ENCODE measurements at regions not wholly inside any gene's neighbourhood (a gene's known extent, or its start where the extent isn't known, plus 50 kb on each side); places are given as distances from the start of the nearest gene placed in this dataset.
"Not testable (repeated sequence)": the region's sequence is repeated elsewhere in the genome, so short reads cannot be mapped to it uniquely, and the experiment has no call there.

DNA sequence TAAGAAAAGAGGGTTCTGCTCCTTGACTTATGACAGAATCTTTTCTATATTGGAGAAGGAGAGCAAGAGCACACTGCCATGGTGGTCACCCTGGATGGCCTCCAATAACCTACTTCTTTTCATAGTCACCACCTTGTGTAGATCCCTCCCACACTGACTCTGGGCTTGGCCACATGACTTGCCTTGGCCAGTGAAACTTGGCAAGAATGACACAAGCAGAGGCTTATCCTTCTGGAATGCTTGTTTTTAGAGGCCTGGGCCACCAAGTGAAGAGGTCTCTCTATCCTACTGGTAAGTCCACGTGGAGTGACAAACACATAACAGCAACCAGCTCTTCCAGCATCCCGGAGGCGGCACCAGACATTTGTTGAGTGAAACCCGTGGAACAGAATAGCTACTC lies 349.4 kb upstream of the JARID2 start:
- no peak for ATAC-seq
- H3K36me3 Mint-ChIP-seq, result peaks cover 39% of the 10 kb centered on the region
- H3K4me1 Mint-ChIP-seq, result peaks cover 16% of the 10 kb centered on the region
- H3K4me3 Mint-ChIP-seq, result no peak overlapping the region
- peaks cover 3% of the 10 kb centered on the region; the same call in 1 of the 2 replicates for H3K27me3 Mint-ChIP-seq (ENCODE audit: low read depth)
- no peak for DNase-seq (ENCODE audit: low spot score)
- no peak overlapping the region for H3K27ac Mint-ChIP-seq
- ChIA-PET CTCF (no interaction called here), POLR2A (no interaction called here)
- TF ChIP-seq HMGXB4 (CRISPR knock-in tag; IDR thresholded peaks at IDR 0.05) (no peak), NFYB (CRISPR knock-in tag; conservative IDR thresholded peaks at IDR 0.05; ENCODE audit: low read depth) (no peak), ATF1 (CRISPR knock-in tag; IDR thresholded peaks at IDR 0.05) (no peak), ZNF263 (CRISPR knock-in tag; IDR thresholded peaks at IDR 0.05; ENCODE audit: low read depth) (no peak), OVOL2 (CRISPR knock-in tag; IDR thresholded peaks at IDR 0.05; ENCODE audit: borderline replicate concordance) (no peak), ETV6 (CRISPR knock-in tag; IDR thresholded peaks at IDR 0.05) (no peak), ZNF317 (CRISPR knock-in tag; IDR thresholded peaks at IDR 0.05; ENCODE audit: borderline replicate concordance, low read depth) (no peak), JAZF1 (CRISPR knock-in tag; IDR thresholded peaks at IDR 0.05) (no peak)
- TF ChIP-seq, protein P1, sequence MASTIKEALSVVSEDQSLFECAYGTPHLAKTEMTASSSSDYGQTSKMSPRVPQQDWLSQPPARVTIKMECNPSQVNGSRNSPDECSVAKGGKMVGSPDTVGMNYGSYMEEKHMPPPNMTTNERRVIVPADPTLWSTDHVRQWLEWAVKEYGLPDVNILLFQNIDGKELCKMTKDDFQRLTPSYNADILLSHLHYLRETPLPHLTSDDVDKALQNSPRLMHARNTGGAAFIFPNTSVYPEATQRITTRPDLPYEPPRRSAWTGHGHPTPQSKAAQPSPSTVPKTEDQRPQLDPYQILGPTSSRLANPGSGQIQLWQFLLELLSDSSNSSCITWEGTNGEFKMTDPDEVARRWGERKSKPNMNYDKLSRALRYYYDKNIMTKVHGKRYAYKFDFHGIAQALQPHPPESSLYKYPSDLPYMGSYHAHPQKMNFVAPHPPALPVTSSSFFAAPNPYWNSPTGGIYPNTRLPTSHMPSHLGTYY (CRISPR knock-in tag; IDR thresholded peaks at IDR 0.05), result no peak
- H3K9me3 Mint-ChIP-seq, result peaks cover 46% of the 10 kb centered on the region

DNA sequence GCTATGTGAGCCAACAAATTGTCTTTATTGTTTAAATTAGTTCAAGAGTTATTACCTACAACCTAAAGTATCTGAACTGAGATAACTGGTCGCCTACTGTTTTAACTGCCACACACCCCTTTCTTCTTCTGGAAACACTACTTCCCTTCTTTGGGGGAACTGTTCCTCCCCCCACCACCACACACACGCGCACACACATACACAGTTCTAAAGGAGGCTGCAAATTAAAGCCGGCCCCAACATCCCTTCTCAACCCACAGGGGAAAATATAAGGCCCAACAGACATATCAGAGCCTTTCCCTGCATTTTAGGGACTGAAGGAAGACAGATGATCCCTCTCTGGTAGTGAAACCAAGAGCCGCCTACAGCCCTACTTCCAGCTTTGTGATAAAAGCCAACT lies 348.0 kb upstream of the JARID2 start:
- H3K4me3 Mint-ChIP-seq, result no peak overlapping the region
- peaks cover 3% of the 10 kb centered on the region; the same call in 1 of the 2 replicates for H3K27me3 Mint-ChIP-seq (ENCODE audit: low read depth)
- no peak for TF ChIP-seq ZNF232 (CRISPR knock-in tag; IDR thresholded peaks at IDR 0.05)
- POLR2A ChIA-PET, result no interaction called here
- peaks cover 49% of the 10 kb centered on the region for H3K9me3 Mint-ChIP-seq
- DNase-seq (ENCODE audit: low spot score) (no peak), ATAC-seq (no peak)
- H3K27ac Mint-ChIP-seq, result no peak overlapping the region
- peaks cover 38% of the 10 kb centered on the region for H3K36me3 Mint-ChIP-seq
- CTCF ChIA-PET, result no interaction called here
- peaks cover 7% of the 10 kb centered on the region for H3K4me1 Mint-ChIP-seq

DNA sequence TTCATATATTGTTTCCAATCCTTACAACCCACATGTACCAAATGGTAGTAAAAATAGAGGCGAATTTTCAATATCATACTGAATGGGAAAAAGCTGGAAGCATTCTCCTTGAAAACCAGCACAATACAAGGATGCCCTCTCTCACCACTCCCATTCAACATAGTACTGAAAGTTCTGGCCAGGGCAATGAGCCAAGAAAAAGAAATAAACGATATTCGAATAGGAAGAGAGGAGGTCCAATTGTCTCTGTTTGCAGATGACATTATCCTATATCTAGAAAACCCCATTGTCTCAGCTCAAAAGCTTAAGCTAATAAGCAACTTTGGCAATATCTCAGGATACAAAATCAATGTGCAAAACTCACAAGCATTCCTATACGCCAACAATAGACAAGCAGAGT lies 346.4 kb upstream of the JARID2 start:
- POLR2A ChIA-PET; CTCF ChIA-PET; H3K4me3 Mint-ChIP-seq; ATAC-seq; DNase-seq (ENCODE audit: low spot score); H3K27ac Mint-ChIP-seq; H3K27me3 Mint-ChIP-seq (ENCODE audit: low read depth); H3K4me1 Mint-ChIP-seq: not testable (repeated sequence)
- Mint-ChIP-seq H3K36me3 (peaks cover 26% of the 10 kb centered on the region), H3K9me3 (peaks cover 33% of the 10 kb centered on the region)

DNA sequence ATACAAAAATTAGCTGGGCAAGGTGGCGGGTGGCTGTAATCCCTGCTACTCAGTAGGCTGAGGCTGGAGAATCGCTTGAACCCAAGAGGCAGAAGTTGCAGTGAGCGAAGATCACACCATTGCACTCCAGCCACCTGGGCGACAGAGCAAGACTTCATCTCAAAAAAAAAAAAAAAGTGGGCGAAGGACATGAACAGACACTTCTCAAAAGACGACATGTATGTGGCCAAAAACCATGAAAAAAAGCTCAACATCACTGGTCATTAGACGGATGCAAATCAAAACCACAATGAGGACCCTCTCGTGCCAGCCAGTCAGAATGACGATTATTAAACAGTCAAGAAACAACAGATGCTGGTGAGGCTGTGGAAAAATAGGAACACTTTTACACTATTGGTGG lies 344.9 kb upstream of the JARID2 start:
- DNase-seq (ENCODE audit: low spot score), result no peak
- Mint-ChIP-seq H3K27ac (no peak overlapping the region), H3K27me3 (ENCODE audit: low read depth) (no peaks in the 10 kb centered on the region), H3K4me1 (no peaks in the 10 kb centered on the region), H3K9me3 (peaks cover 24% of the 10 kb centered on the region), H3K4me3 (no peak overlapping the region), H3K36me3 (peaks cover 17% of the 10 kb centered on the region)
- CTCF ChIA-PET, result no interaction called here
- POLR2A ChIA-PET, result no interaction called here
- no peak for ATAC-seq
- TF ChIP-seq, protein P2, sequence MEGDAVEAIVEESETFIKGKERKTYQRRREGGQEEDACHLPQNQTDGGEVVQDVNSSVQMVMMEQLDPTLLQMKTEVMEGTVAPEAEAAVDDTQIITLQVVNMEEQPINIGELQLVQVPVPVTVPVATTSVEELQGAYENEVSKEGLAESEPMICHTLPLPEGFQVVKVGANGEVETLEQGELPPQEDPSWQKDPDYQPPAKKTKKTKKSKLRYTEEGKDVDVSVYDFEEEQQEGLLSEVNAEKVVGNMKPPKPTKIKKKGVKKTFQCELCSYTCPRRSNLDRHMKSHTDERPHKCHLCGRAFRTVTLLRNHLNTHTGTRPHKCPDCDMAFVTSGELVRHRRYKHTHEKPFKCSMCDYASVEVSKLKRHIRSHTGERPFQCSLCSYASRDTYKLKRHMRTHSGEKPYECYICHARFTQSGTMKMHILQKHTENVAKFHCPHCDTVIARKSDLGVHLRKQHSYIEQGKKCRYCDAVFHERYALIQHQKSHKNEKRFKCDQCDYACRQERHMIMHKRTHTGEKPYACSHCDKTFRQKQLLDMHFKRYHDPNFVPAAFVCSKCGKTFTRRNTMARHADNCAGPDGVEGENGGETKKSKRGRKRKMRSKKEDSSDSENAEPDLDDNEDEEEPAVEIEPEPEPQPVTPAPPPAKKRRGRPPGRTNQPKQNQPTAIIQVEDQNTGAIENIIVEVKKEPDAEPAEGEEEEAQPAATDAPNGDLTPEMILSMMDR (IDR thresholded peaks at IDR 0.05), result no peak
- TF ChIP-seq JAZF1 (CRISPR knock-in tag; IDR thresholded peaks at IDR 0.05) (no peak), ZNF416 (CRISPR knock-in tag; IDR thresholded peaks at IDR 0.05) (no peak), HMGXB4 (CRISPR knock-in tag; IDR thresholded peaks at IDR 0.05) (no peak), GABPB1 (CRISPR knock-in tag; IDR thresholded peaks at IDR 0.05) (no peak), CREM (CRISPR knock-in tag; IDR thresholded peaks at IDR 0.05) (no peak), ZSCAN18 (CRISPR knock-in tag; IDR thresholded peaks at IDR 0.05) (no peak), GTF2I (CRISPR knock-in tag; conservative IDR thresholded peaks at IDR 0.05) (no peak), PRDM15 (CRISPR knock-in tag; IDR thresholded peaks at IDR 0.05) (no peak), ZNF396 (CRISPR knock-in tag; IDR thresholded peaks at IDR 0.05; ENCODE audit: borderline replicate concordance) (no peak), RELA (CRISPR knock-in tag; IDR thresholded peaks at IDR 0.05; ENCODE audit: borderline replicate concordance) (no peak)
